ENCODE measurements at regions not wholly inside any gene's neighbourhood (a gene's known extent, or its start where the extent isn't known, plus 50 kb on each side); places are given as distances from the start of the nearest gene placed in this dataset.

- DNase-seq, result no peak
Observed at GRCh38 chr12:95412482-95413311, 61.3 kb upstream of the METAP2 start.

GRCh38 chr12:95413576-95413975, 60.4 kb upstream of the METAP2 start:
- no peak for DNase-seq

GRCh38 chr12:95415451-95415850, 58.5 kb upstream of the METAP2 start:
- no peak for DNase-seq

GRCh38 chr12:95416111-95416636, 57.8 kb upstream of the METAP2 start:
- DNase-seq, result no peak

- no peak for DNase-seq
Observed at GRCh38 chr12:95417372-95417771, 56.6 kb upstream of the METAP2 start.

GRCh38 chr12:95418142-95418541, 55.8 kb upstream of the METAP2 start:
- DNase-seq, result no peak
